ENCODE measurements at regions not wholly inside any gene's neighbourhood (a gene's known extent, or its start where the extent isn't known, plus 50 kb on each side); places are given as distances from the start of the nearest gene placed in this dataset.

- Mint-ChIP-seq H3K4me3 (no peak overlapping the region), H3K36me3 (ENCODE audit: insufficient read depth) (no peaks in the 10 kb centered on the region), H3K27ac (no peak overlapping the region), H3K9me3 (no peaks in the 10 kb centered on the region), H3K4me1 (ENCODE audit: low read depth in 2 of 2) (no peaks in the 10 kb centered on the region), H3K27me3 (peaks cover 10 to 18% of the 10 kb centered on the region in 2 donors)
- ATAC-seq (replicated peaks): no peak
- no peak for DNase-seq
Observed at GRCh38 chr14:100955201-100955600, 51.7 kb upstream of the RTL1 start.

- Mint-ChIP-seq H3K9me3 (no peaks in the 10 kb centered on the region), H3K4me3 (no peak overlapping the region), H3K36me3 (ENCODE audit: insufficient read depth) (no peaks in the 10 kb centered on the region), H3K27me3 (peaks cover 29 to 35% of the 10 kb centered on the region in 2 donors), H3K27ac (no peak overlapping the region), H3K4me1 (ENCODE audit: low read depth in 2 of 2) (no peaks in the 10 kb centered on the region)
- ATAC-seq (replicated peaks): no peak
- DNase-seq: no peak
Observed at GRCh38 chr14:100962494-100962893, 59.0 kb upstream of the RTL1 start.

GRCh38 chr14:100965296-100965695 is 61.8 kb upstream of the RTL1 start:
- Mint-ChIP-seq H3K27ac (no peak overlapping the region), H3K9me3 (no peaks in the 10 kb centered on the region), H3K27me3 (peaks cover 20 to 25% of the 10 kb centered on the region in 2 donors), H3K4me3 (no peak overlapping the region), H3K36me3 (ENCODE audit: insufficient read depth) (no peaks in the 10 kb centered on the region), H3K4me1 (ENCODE audit: low read depth in 2 of 2) (no peaks in the 10 kb centered on the region)
- DNase-seq (no peak), ATAC-seq (replicated peaks) (no peak)

GRCh38 chr14:100967178-100967577 is 63.7 kb upstream of the RTL1 start:
- no peaks in the 10 kb centered on the region for H3K4me1 Mint-ChIP-seq (ENCODE audit: low read depth in 2 of 2)

GRCh38 chr14:100967930-100968329 is 64.4 kb upstream of the RTL1 start:
- Mint-ChIP-seq H3K4me3 (no peak overlapping the region), H3K9me3 (no peaks in the 10 kb centered on the region), H3K27me3 (peaks cover 16 to 26% of the 10 kb centered on the region in 2 donors), H3K36me3 (ENCODE audit: insufficient read depth) (no peaks in the 10 kb centered on the region), H3K4me1 (ENCODE audit: low read depth in 2 of 2) (no peaks in the 10 kb centered on the region), H3K27ac (no peak overlapping the region)
- DNase-seq (no peak), ATAC-seq (replicated peaks) (no peak)

More at GRCh38 chr14:100967178-100967577, 63.7 kb upstream of the RTL1 start:
- Mint-ChIP-seq H3K4me3 (no peak overlapping the region), H3K27me3 (peaks cover 16 to 19% of the 10 kb centered on the region in 2 donors), H3K27ac (no peak overlapping the region), H3K9me3 (no peaks in the 10 kb centered on the region), H3K36me3 (ENCODE audit: insufficient read depth) (no peaks in the 10 kb centered on the region)
- no peak for ATAC-seq (replicated peaks)
- DNase-seq: no peak

- H3K4me1 Mint-ChIP-seq (ENCODE audit: low read depth in 2 of 2): no peaks in the 10 kb centered on the region
- DNase-seq: no peak
Observed at GRCh38 chr14:100972118-100972897, 68.8 kb upstream of the RTL1 start.

GRCh38 chr14:100975671-100976070 is 72.1 kb upstream of the RTL1 start:
- H3K27me3 Mint-ChIP-seq: peaks cover 16 to 18% of the 10 kb centered on the region in 2 donors
- no peaks in the 10 kb centered on the region for H3K36me3 Mint-ChIP-seq (ENCODE audit: insufficient read depth)
- H3K4me3 Mint-ChIP-seq: no peak overlapping the region
- DNase-seq: no peak
- no peaks in the 10 kb centered on the region for H3K4me1 Mint-ChIP-seq (ENCODE audit: low read depth in 2 of 2)
- no peaks in the 10 kb centered on the region for H3K9me3 Mint-ChIP-seq
- no peak overlapping the region for H3K27ac Mint-ChIP-seq
- no peak for ATAC-seq (replicated peaks)

More at GRCh38 chr14:100972118-100972897, 68.8 kb upstream of the RTL1 start:
- no peak for ATAC-seq (replicated peaks)
- no peak overlapping the region for H3K4me3 Mint-ChIP-seq
- H3K27me3 Mint-ChIP-seq: peaks cover 0 to 13% of the 10 kb centered on the region in 2 donors
- H3K36me3 Mint-ChIP-seq (ENCODE audit: insufficient read depth): no peaks in the 10 kb centered on the region
- no peak overlapping the region for H3K27ac Mint-ChIP-seq
- H3K9me3 Mint-ChIP-seq: no peaks in the 10 kb centered on the region

GRCh38 chr14:100979079-100979478 is 75.6 kb upstream of the RTL1 start:
- Mint-ChIP-seq H3K9me3 (no peaks in the 10 kb centered on the region), H3K36me3 (ENCODE audit: insufficient read depth) (no peaks in the 10 kb centered on the region), H3K4me1 (ENCODE audit: low read depth in 2 of 2) (no peaks in the 10 kb centered on the region), H3K4me3 (no peak overlapping the region), H3K27ac (no peak overlapping the region), H3K27me3 (peaks cover 11 to 22% of the 10 kb centered on the region in 2 donors)
- no peak for DNase-seq
- no peak for ATAC-seq (replicated peaks)

GRCh38 chr14:100979780-100980179 is 76.3 kb upstream of the RTL1 start:
- DNase-seq: no peak
- no peak for ATAC-seq (replicated peaks)
- Mint-ChIP-seq H3K27ac (no peak overlapping the region), H3K36me3 (ENCODE audit: insufficient read depth) (no peaks in the 10 kb centered on the region), H3K9me3 (no peaks in the 10 kb centered on the region), H3K4me1 (ENCODE audit: low read depth in 2 of 2) (no peaks in the 10 kb centered on the region), H3K4me3 (no peak overlapping the region), H3K27me3 (peaks cover 11 to 22% of the 10 kb centered on the region in 2 donors)

- no peak for DNase-seq
- ATAC-seq (replicated peaks): no peak
- Mint-ChIP-seq H3K27ac (no peak overlapping the region), H3K4me1 (ENCODE audit: low read depth in 2 of 2) (no peaks in the 10 kb centered on the region), H3K4me3 (no peak overlapping the region), H3K36me3 (ENCODE audit: insufficient read depth) (no peaks in the 10 kb centered on the region), H3K27me3 (peaks cover 19 to 22% of the 10 kb centered on the region in 2 donors), H3K9me3 (no peaks in the 10 kb centered on the region)
Observed at GRCh38 chr14:100980823-100981222, 77.3 kb upstream of the RTL1 start.

- H3K4me1 Mint-ChIP-seq (ENCODE audit: low read depth in 2 of 2): no peaks in the 10 kb centered on the region
- H3K27me3 Mint-ChIP-seq: peaks cover 26 to 27% of the 10 kb centered on the region in 2 donors
- ATAC-seq (replicated peaks): no peak
Observed at GRCh38 chr14:100981809-100982208, 78.3 kb upstream of the RTL1 start.

GRCh38 chr14:100982353-100982752 is 78.8 kb upstream of the RTL1 start:
- no peaks in the 10 kb centered on the region for H3K4me1 Mint-ChIP-seq (ENCODE audit: low read depth in 2 of 2)
- H3K4me3 Mint-ChIP-seq: no peak overlapping the region

More at GRCh38 chr14:100981809-100982208, 78.3 kb upstream of the RTL1 start:
- Mint-ChIP-seq H3K36me3 (ENCODE audit: insufficient read depth) (no peaks in the 10 kb centered on the region), H3K27ac (no peak overlapping the region), H3K9me3 (no peaks in the 10 kb centered on the region), H3K4me3 (no peak overlapping the region)
- no peak for DNase-seq

GRCh38 chr14:100982762-100983161 is 79.2 kb upstream of the RTL1 start:
- no peak for DNase-seq
- H3K4me1 Mint-ChIP-seq (ENCODE audit: low read depth in 2 of 2): no peaks in the 10 kb centered on the region

More at GRCh38 chr14:100982353-100982752, 78.8 kb upstream of the RTL1 start:
- no peak overlapping the region for H3K27ac Mint-ChIP-seq
- no peak for DNase-seq
- no peak for ATAC-seq (replicated peaks)
- no peaks in the 10 kb centered on the region for H3K36me3 Mint-ChIP-seq (ENCODE audit: insufficient read depth)
- no peaks in the 10 kb centered on the region for H3K9me3 Mint-ChIP-seq
- H3K27me3 Mint-ChIP-seq: peaks cover 29 to 30% of the 10 kb centered on the region in 2 donors

GRCh38 chr14:100983710-100984109 is 80.2 kb upstream of the RTL1 start:
- ATAC-seq (replicated peaks): no peak
- H3K4me3 Mint-ChIP-seq: no peak overlapping the region
- peaks cover 25 to 29% of the 10 kb centered on the region in 2 donors for H3K27me3 Mint-ChIP-seq
- no peak for DNase-seq
- H3K27ac Mint-ChIP-seq: no peak overlapping the region
- H3K9me3 Mint-ChIP-seq: no peaks in the 10 kb centered on the region
- no peaks in the 10 kb centered on the region for H3K4me1 Mint-ChIP-seq (ENCODE audit: low read depth in 2 of 2)
- H3K36me3 Mint-ChIP-seq (ENCODE audit: insufficient read depth): no peaks in the 10 kb centered on the region

More at GRCh38 chr14:100982762-100983161, 79.2 kb upstream of the RTL1 start:
- no peak for ATAC-seq (replicated peaks)
- no peaks in the 10 kb centered on the region for H3K9me3 Mint-ChIP-seq
- H3K27ac Mint-ChIP-seq: no peak overlapping the region
- peaks cover 29 to 30% of the 10 kb centered on the region in 2 donors for H3K27me3 Mint-ChIP-seq
- no peaks in the 10 kb centered on the region for H3K36me3 Mint-ChIP-seq (ENCODE audit: insufficient read depth)
- no peak overlapping the region for H3K4me3 Mint-ChIP-seq
